GM19468 (cell line): ENCODE measurements at regions not wholly inside any gene's neighbourhood (a gene's known extent, or its start where the extent isn't known, plus 50 kb on each side); places are given as distances from the start of the nearest gene placed in this dataset.
"Not testable (repeated sequence)": the region's sequence is repeated elsewhere in the genome, so short reads cannot be mapped to it uniquely, and the experiment has no call there.

Source experiments
- ATAC-seq: cut with Tn5 transposase; IDR thresholded peaks from one replicate; pipeline ENCODE4 v1.9.1; 2021; ENCODE audit warnings: mild to moderate bottlenecking, moderate library complexity, moderate number of reproducible peaks; ENCODE audit not compliant: unreplicated experiment; ENCODE audit errors: extremely low read depth

- ATAC-seq = no peak
Observed at GRCh38 chr13:43946281-43946680, 66.6 kb downstream of the LACC1 start.

DNA sequence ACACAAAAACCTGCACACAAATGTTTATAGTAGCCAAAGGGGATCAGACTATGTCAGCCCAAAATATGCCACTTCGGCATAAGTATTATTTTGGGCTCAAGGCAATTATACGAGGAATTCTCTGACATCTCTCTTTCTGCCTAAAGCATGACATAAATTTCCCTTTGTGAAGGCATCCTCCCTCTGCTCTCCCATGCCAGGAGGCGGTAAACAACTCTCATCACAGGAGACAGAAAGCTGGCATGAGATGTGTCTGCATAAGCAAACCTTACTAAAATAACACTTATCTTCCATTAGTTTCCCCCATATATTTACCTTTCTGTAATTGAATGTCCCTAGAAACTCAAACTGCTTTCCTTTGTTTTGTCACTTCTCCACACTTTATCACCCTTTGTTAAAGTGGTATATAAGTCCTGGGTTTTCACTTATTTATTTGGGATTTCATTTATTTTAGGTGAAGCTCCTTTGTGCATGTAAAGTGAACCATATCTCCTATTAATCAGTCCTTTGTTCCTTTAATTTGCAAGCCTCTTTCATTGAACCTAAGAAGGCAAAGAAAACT is 68.3 kb downstream of the LACC1 start:
- no peak for ATAC-seq

GRCh38 chr13:43953370-43953769 is 73.7 kb downstream of the LACC1 start:
- no peak for ATAC-seq

DNA sequence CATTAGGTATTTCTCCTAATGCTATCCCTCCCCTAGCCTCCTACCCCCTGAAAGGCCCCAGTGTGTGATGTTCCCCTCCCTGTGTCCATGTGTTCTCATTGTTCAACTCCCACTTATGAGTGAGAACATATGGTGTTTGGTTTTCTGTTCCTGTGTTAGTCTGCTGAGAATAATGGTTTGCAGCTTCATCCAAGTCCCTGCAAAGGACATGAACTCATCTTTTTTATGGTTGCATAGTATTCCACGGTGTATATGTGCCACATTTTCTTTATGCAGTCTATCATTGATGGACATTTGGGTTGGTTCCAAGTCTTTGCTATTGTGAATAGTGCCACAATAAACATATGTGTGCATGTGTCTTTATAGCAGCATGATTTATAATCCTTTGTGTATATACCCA is 77.3 kb downstream of the LACC1 start:
- ATAC-seq = not testable (repeated sequence)

DNA sequence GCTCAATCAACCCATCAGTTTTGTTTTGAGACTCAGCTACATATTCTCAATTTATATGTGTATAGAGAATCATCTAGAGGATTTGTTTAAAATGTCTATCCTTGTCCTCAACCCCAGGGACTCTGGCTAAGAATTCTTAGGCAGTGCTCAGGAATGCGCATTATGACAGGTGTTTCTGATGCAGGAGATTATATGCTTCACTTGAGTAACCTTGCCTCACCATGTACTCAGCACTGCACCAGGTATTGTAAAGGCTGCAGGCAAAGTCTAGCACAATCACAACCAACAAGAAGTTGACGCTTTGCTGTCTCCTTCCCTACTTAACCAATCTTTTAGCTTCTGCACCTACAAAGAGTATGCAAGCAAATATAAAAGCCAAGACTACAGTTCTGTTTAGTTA is 79.6 kb downstream of the LACC1 start:
- ATAC-seq = no peak

DNA sequence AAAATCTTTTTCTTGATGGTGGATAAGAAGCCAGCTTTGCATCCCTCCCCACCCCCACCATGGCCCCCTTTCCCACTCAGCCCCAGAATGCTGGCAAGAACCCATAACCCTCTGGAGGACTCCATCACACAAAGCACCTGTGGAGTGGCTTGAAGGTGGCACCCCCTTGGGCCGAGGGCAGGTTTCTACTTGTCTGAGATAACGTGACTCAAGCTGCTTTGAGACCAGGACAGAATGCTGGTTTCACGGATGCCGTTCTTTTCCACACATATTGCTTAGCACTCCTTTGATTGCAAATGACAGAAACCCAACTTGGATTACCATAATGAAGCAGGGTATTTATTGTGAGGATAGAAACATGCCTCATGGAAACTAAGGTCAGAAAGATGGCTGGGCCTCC is 82.2 kb downstream of the LACC1 start:
- no peak for ATAC-seq

DNA sequence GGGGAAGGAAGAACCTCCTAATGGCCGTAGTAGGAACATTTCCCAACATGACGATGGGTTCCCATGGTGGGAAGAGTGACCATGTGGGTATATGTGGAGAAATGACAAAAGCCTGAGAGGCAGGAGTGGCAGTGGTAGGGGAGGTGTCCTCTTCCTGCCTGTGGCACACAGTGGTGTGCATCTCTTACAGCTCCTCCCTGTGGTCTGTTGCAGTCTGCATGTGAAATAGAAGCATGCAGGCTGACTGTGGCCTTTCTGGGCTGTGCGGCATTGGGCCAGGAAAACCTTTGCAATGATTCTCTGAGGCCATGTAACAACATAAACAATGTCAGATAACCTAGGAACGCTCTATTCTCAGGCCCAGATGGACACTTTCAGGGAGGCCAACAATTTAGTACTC is 84.0 kb downstream of the LACC1 start:
- no peak for ATAC-seq

- ATAC-seq = no peak
Observed at GRCh38 chr13:43964698-43965458, 85.2 kb downstream of the LACC1 start.

- no peak for ATAC-seq
Observed at GRCh38 chr13:43965459-43965845, 85.7 kb downstream of the LACC1 start.

DNA sequence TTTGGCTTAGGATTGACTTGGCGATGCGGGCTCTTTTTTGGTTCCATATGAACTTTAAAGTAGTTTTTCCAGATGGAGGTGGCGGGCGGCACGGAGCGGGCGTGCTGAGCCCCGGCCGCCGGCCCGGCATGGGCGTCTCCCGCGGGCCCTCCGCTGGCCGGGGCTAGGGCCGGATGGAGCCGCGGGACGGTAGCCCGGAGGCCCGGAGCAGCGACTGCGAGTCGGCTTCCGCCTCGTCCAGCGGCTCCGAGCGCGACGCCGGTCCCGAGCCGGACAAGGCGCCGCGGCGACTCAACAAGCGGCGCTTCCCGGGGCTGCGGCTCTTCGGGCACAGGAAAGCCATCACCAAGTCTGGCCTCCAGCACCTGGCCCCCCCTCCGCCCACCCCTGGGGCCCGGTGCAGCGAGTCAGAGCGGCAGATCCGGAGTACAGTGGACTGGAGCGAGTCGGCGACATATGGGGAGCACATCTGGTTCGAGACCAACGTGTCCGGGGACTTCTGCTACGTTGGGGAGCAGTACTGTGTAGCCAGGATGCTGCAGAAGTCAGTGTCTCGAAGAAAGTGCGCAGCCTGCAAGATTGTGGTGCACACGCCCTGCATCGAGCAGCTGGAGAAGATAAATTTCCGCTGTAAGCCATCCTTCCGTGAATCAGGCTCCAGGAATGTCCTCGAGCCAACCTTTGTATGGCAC is 88.7 kb downstream of the LACC1 start:
- not testable (repeated sequence) for ATAC-seq

GRCh38 chr13:43968943-43969690 is 89.4 kb downstream of the LACC1 start:
- not testable (repeated sequence) for ATAC-seq

GRCh38 chr13:43969919-43970318 is 90.2 kb downstream of the LACC1 start:
- not testable (repeated sequence) for ATAC-seq

DNA sequence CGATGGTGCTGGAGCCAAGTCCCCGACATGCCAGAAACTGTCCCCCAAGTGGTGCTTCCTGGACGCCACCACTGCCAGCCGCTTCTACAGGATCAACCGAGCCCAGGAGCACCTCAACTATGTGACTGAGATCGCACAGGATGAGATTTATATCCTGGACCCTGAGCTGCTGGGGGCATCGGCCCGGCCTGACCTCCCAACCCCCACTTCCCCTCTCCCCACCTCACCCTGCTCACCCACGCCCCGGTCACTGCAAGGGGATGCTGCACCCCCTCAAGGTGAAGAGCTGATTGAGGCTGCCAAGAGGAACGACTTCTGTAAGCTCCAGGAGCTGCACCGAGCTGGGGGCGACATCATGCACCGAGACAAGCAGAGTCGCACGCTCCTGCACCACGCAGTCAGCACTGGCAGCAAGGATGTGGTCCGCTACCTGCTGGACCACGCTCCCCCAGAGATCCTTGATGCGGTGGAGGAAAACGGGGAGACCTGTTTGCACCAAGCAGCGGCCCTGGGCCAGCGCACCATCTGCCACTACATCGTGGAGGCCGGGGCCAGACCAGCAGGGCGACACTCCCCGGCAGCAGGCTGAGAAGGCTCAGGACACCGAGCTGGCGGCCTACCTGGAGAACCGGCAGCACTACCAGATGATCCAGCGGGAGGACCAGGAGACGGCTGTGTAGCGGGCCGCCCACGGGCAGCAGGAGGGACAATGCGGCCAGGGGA is 91.0 kb downstream of the LACC1 start:
- not testable (repeated sequence) for ATAC-seq

- not testable (repeated sequence) for ATAC-seq
Observed at GRCh38 chr13:43971324-43971723, 91.6 kb downstream of the LACC1 start.

DNA sequence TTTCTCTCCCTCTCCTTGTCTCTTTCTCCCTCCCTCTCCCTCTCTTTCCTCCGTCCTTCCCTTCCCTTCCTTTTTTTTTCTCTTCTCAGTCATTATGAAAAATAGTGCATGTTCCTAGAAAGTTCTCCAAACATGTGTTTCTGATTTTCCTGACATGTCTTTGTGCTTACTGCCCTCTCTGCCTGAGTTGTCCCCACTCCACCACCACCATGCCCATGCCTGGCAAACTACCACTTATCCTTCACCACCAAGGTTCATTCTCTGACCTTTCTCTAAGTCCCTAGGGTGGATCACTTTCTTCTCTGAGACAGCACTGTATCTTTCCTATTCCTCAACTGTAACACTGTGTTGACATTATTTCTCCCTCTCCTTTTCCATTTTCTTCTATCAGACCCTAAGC is 98.2 kb downstream of the LACC1 start:
- no peak for ATAC-seq

DNA sequence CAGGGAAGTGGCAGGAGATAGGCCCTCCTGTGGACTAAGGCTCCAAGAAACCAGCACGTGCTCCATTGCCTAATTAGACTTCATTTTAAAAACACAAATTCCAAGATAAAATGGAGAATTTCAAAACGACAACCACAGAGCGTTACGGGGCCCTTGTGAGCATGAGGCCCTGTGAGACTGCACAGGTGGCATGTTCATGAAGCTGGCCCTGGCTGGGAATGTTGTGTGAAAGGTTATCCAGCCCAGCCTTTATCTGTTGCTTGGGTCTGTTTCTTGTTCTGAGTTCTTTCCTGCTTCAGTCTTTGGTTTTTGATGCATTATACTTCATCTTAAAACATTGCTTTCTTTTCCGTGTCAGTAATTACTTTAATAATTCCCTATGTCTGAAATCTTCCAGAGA is 99.0 kb downstream of the LACC1 start:
- ATAC-seq = no peak

DNA sequence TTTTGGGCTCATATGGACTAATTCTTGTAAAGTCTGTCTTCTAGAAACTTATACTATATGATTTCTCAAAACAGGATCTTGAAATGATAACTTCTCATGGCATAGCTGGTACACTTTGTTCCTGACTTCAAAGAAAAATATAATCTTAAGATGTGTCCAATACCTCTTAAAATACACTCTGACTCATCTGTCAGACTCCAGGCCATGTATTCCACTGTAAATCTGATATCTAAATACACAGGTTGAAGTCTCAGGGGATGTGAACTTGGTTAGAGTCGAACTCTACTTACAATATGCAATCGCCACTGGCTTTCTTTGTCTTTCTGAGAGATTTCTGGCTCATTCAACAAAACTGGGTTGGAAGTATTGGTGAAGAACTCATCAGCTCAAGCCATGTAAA is 99.8 kb downstream of the LACC1 start:
- ATAC-seq = no peak

GRCh38 chr13:43980587-43980986 is 100.9 kb downstream of the LACC1 start:
- ATAC-seq = no peak

DNA sequence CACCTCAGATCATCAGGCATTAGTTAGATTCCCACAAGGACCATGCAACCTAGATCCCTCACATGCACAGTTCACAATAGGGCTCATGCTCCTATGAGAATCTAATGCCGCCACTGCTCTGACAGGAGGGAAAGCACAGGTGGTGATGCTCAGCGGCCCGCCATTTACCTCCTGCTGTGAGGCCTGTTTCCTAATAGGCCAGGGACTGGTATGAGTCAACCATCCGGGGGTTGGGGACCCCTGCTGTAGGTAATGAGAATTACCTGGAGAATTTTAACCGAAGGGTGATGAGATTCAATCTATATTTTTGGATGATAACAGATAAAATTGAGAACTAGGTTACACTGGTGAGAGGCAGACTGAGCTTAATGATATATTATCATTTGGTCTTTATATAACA is 101.4 kb downstream of the LACC1 start:
- ATAC-seq = no peak
